ENCODE measurements at regions not wholly inside any gene's neighbourhood (a gene's known extent, or its start where the extent isn't known, plus 50 kb on each side); places are given as distances from the start of the nearest gene placed in this dataset.

DNA sequence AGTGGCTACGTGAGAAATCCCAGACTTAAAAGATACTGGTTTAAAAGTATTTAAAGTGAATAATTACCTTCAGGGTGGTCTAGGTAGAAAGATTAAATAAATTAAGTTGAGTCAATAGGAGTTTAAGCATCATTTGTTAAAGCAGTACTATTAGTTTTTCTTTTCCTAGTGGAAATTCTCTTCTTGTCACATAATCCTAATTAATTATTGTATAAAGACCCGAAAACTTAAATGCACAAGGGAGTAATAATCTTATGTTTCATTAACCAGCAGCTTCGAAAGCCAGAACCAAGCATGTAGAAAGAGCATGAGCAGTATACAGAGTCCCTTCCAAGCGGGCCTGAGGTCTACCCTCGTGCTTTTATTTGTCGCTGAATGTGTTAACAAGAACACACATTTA lies 90.2 kb upstream of the SKOR2 start:
- no peak for DNase-seq (ENCODE audit: low spot score in 2 of 2)
- intact Hi-C loops (cut with DNase I), result no loop called here

DNA sequence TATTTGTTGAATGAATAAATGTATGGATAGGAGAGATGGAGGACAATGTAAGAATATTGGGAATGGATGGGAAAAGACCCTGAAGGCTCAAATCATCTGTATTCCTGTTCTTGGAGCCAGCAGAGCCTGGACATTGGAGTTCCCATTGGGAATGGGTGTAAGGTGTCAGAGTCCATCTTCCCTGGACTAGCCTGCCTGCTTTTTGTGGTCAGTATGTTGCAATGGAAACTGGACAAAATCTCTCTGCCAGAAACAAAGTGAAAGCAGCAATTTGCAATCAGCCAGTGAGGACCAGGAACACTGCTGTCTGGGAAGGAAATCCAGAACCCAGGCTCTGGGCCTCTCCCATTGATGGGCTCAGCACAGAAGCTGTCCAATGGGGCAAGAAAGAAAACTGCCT lies 83.5 kb upstream of the SKOR2 start:
- H3K27ac ChIP-seq, result no peak overlapping the region
- intact Hi-C loops (cut with DNase I), result no loop called here
- no peak for DNase-seq (ENCODE audit: low spot score in 2 of 2)

More for the DNA sequence above, 90.2 kb upstream of the SKOR2 start:
- Histone ChIP-seq H3K27me3 (no peaks in the 10 kb centered on the region), H3K27ac (no peak overlapping the region), H3K4me3 (no peak overlapping the region), H3K9me3 (no peaks in the 10 kb centered on the region), H3K4me1 (no peaks in the 10 kb centered on the region), H3K36me3 (no peaks in the 10 kb centered on the region)
- TF ChIP-seq, protein P1, sequence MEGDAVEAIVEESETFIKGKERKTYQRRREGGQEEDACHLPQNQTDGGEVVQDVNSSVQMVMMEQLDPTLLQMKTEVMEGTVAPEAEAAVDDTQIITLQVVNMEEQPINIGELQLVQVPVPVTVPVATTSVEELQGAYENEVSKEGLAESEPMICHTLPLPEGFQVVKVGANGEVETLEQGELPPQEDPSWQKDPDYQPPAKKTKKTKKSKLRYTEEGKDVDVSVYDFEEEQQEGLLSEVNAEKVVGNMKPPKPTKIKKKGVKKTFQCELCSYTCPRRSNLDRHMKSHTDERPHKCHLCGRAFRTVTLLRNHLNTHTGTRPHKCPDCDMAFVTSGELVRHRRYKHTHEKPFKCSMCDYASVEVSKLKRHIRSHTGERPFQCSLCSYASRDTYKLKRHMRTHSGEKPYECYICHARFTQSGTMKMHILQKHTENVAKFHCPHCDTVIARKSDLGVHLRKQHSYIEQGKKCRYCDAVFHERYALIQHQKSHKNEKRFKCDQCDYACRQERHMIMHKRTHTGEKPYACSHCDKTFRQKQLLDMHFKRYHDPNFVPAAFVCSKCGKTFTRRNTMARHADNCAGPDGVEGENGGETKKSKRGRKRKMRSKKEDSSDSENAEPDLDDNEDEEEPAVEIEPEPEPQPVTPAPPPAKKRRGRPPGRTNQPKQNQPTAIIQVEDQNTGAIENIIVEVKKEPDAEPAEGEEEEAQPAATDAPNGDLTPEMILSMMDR (IDR thresholded peaks at IDR 0.05), result no peak

DNA sequence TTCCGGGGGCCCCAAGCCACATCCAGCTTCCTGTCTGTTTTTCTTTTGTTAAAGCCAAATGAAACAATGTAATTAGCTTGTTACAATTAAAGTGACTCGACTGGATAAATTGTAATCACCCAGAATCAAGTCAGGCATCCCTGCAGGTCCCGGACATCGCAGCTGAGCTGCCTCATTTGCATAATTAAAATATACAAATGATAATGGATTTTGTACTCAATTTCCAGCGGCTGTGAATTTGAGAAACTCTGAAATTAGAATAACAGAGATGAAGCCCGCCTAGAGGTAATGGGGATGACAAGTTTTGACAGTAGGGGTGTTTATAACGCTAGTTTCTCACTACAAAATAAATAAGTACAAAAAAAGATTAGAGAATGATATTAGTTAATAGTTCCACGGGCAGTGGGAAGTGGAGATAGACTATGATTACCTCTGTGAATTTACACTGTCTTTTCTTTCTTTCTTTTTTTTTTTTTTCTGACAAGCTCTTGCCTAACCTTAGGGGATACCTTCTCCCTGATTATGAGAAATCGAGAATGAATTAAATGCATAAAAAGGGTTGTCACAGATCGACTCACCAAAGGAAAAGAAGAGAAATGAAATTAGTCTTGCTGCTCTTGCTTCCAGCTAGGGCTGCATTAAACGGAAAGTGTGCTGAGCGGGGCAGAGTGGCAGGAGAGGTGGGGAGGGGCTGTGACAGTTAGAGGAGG lies 82.6 kb upstream of the SKOR2 start:
- TF ChIP-seq, protein P1 (IDR thresholded peaks at IDR 0.05), result no peak
- intact Hi-C loops (cut with DNase I), result no loop called here
- no peaks in the 10 kb centered on the region for H3K36me3 ChIP-seq
- no peak overlapping the region for H3K27ac ChIP-seq
- H3K4me3 ChIP-seq, result no peak overlapping the region
- no peaks in the 10 kb centered on the region for H3K4me1 ChIP-seq
- no peak for DNase-seq (ENCODE audit: low spot score in 2 of 2)
- no peaks in the 10 kb centered on the region for H3K27me3 ChIP-seq
- H3K9me3 ChIP-seq, result no peaks in the 10 kb centered on the region

More for the DNA sequence above, 83.5 kb upstream of the SKOR2 start:
- TF ChIP-seq, protein P1 (IDR thresholded peaks at IDR 0.05), result no peak
- no peaks in the 10 kb centered on the region for H3K4me1 ChIP-seq
- H3K27me3 ChIP-seq, result no peaks in the 10 kb centered on the region
- no peak overlapping the region for H3K4me3 ChIP-seq
- no peaks in the 10 kb centered on the region for H3K36me3 ChIP-seq
- H3K9me3 ChIP-seq, result no peaks in the 10 kb centered on the region

DNA sequence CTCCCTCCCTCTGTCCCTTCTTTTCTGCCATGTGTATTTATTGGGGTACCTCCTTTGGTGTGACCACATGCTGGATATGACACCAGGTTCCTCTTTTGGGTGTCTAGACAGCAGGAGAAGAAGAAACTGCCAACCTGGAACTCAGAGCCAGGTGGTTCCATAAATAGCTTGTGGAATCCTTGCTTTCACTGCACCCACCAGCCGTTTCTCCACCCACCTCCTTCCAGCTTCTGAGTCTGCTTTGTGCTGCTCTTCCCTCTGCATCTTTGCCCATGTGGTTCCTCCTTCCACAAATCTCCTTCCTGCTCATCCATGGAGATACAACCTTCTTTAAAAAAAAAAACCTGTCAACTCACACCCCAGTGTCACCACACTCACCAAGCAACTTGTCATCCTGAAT lies 80.2 kb upstream of the SKOR2 start:
- Histone ChIP-seq H3K27me3 (no peaks in the 10 kb centered on the region), H3K27ac (no peak overlapping the region), H3K4me3 (no peak overlapping the region), H3K4me1 (no peaks in the 10 kb centered on the region), H3K9me3 (no peaks in the 10 kb centered on the region), H3K36me3 (no peaks in the 10 kb centered on the region)
- DNase-seq (ENCODE audit: low spot score in 2 of 2), result no peak
- intact Hi-C loops (cut with DNase I), result no loop called here
- TF ChIP-seq, protein P1 (IDR thresholded peaks at IDR 0.05), result no peak

DNA sequence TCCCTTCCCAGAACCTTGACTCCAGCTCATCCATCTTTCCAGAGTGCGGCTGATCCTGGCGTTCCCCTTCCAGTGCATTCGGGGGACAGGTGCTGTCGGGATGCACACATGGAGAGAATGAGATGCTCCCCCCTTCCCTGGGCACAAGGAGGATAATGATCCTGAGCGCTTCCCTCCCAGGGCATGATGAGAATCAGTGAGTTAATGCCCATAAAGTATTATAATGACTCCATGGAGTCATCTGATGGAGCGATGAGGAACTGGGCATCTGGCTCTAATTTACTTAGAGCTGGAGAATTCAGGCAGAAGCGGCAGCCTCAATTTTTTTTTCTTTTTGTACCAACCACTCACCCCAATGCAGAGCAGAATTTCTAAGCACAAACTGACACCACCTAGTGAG lies 79.6 kb upstream of the SKOR2 start:
- Histone ChIP-seq H3K36me3 (no peaks in the 10 kb centered on the region), H3K4me1 (no peaks in the 10 kb centered on the region), H3K27ac (no peak overlapping the region), H3K9me3 (no peaks in the 10 kb centered on the region), H3K27me3 (no peaks in the 10 kb centered on the region), H3K4me3 (no peak overlapping the region)
- TF ChIP-seq, protein P1 (IDR thresholded peaks at IDR 0.05), result no peak
- intact Hi-C loops (cut with DNase I), result no loop called here
- no peak for DNase-seq (ENCODE audit: low spot score in 2 of 2)

DNA sequence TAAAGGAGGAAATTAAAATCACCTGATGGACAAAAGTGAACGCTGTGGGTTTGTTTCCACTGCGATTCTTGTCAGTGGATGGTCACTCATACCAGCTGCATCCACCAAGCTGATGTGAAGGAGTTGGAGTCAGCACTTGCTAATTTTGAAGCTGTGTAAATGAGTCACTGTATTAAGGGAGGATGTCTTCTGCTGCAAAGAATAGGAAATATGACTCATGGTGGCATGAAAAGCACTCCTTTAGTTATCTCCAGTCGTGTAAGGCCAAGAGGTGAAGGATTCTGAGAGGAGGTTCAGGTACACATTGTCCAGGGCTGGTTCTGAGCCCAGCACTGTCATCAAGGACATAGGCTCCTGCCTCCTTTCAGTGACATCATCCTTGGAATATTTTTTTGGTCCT lies 71.7 kb upstream of the SKOR2 start:
- TF ChIP-seq, protein P1 (IDR thresholded peaks at IDR 0.05), result no peak
- no peak for DNase-seq (ENCODE audit: low spot score in 2 of 2)
- Histone ChIP-seq H3K27me3 (no peaks in the 10 kb centered on the region), H3K9me3 (no peaks in the 10 kb centered on the region), H3K4me3 (no peak overlapping the region), H3K4me1 (no peaks in the 10 kb centered on the region), H3K36me3 (no peaks in the 10 kb centered on the region), H3K27ac (no peak overlapping the region)
- intact Hi-C loops (cut with DNase I), result no loop called here

Data from ascending aorta (tissue), 2 donors.